Adrenal gland (tissue), 5 donors: ENCODE measurements at regions not wholly inside any gene's neighbourhood (a gene's known extent, or its start where the extent isn't known, plus 50 kb on each side); places are given as distances from the start of the nearest gene placed in this dataset.

Experiments used
- CTCF ChIP-seq, 6 experiments: fragments of 450-650 bp in 4 of 6; fragments of 200-600 bp in 2 of 6; sonication (generic) in 1 of 6; IDR thresholded peaks; 1 replicate in 5 of 6; 2 replicates in 1 of 6; pipeline versions ENCODE4 v1.5.1 to v1.8.0; 2016 to 2021; ENCODE audit warnings: antibody characterized with exemption in 6 of 6, mild to moderate bottlenecking in 2 of 6, moderate library complexity in 1 of 6
- POLR2A ChIP-seq, 2 donors: fragments of 450-650 bp; IDR thresholded peaks; one replicate each; pipeline ENCODE4 v1.6.1; 2017; ENCODE audit warnings: antibody characterized with exemption in 2 of 2, mild to moderate bottlenecking in 2 of 2, moderate library complexity in 1 of 2
- donor health status: DM: no; HTN: no; CAD: no.

DNA sequence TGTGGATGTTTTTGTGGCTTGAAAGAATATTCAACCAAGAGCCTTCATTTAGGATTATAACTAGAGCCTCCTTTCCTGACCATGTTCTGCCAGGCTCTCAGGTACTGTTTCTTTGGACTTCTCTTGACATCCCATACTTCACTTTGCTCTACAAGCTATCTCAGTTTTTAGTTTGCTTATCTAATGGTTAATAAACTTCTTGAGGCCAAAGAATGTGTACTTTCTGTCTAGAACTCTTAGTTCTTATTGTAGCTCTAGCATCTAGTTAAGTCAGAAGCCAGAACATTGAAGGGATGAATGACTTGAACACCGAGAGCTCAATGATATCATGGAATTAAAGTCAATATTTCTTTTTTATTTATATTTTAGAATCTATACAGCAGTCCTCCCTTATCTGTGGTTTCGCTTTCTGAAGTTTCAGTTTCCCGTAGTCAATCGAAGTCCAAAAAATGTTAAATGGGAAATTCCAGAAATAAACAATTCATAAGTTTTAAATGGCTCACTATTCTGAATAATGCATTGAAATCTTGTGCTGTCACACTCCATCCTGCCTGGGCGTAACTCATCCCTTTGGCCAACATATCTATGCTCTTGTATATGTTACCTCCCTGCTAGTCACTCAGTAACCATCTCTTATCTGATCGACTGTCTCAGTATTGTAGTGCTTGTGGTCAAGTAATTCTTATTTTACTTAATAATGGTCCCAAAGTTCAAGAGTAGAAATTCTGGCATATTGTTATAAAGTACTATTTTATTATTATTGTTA lies 368.6 kb upstream of the RBMS3 start:
- TF ChIP-seq POLR2A (IDR thresholded peaks at IDR 0.05) = no peak
- no peak for TF ChIP-seq CTCF (IDR thresholded peaks at IDR 0.05)
